ENCODE measurements at regions not wholly inside any gene's neighbourhood (a gene's known extent, or its start where the extent isn't known, plus 50 kb on each side); places are given as distances from the start of the nearest gene placed in this dataset.

GRCh38 chr12:74129702-74130101, 407.9 kb upstream of the ATXN7L3B start:
- WGBS, 2 donors: 14 to 25% methylated on average over 2 of the region's 2 CpGs
- no peak for DNase-seq (ENCODE audit: low spot score in 2 of 2)
- Histone ChIP-seq H3K27me3 (no peaks in the 10 kb centered on the region), H3K4me3 (no peak overlapping the region), H3K9me3 (no peaks in the 10 kb centered on the region), H3K36me3 (no peaks in the 10 kb centered on the region), H3K4me1 (no peaks in the 10 kb centered on the region), H3K27ac (peak overlapping the region in 1 of 4 donors; percentile 67)
- TF ChIP-seq EP300 (IDR thresholded peaks at IDR 0.05) (no peak), POLR2A (IDR thresholded peaks at IDR 0.05) (no peak), CTCF (IDR thresholded peaks at IDR 0.05) (no peak)

GRCh38 chr12:74144396-74144795, 393.2 kb upstream of the ATXN7L3B start:
- Histone ChIP-seq H3K27ac (no peak overlapping the region), H3K36me3 (no peaks in the 10 kb centered on the region), H3K4me1 (no peaks in the 10 kb centered on the region), H3K9me3 (no peaks in the 10 kb centered on the region), H3K4me3 (no peak overlapping the region), H3K27me3 (no peaks in the 10 kb centered on the region)
- no peak for TF ChIP-seq POLR2A (IDR thresholded peaks at IDR 0.05)
- TF ChIP-seq EP300 (IDR thresholded peaks at IDR 0.05): no peak
- no peak for TF ChIP-seq CTCF (IDR thresholded peaks at IDR 0.05)
- DNase-seq (ENCODE audit: low spot score in 2 of 2): no peak
- 92 to 95% methylated on average over 4 of the region's 4 CpGs for WGBS, 2 donors

- WGBS, 2 donors: 56 to 64% methylated on average over 1 of the region's 1 CpG
- TF ChIP-seq EP300 (IDR thresholded peaks at IDR 0.05) (no peak), POLR2A (IDR thresholded peaks at IDR 0.05) (no peak), CTCF (IDR thresholded peaks at IDR 0.05) (no peak)
- H3K36me3 ChIP-seq: no peaks in the 10 kb centered on the region
- H3K4me1 ChIP-seq: no peaks in the 10 kb centered on the region
- DNase-seq (ENCODE audit: low spot score in 2 of 2): no peak
- no peak overlapping the region for H3K27ac ChIP-seq
- no peaks in the 10 kb centered on the region for H3K27me3 ChIP-seq
- no peaks in the 10 kb centered on the region for H3K9me3 ChIP-seq
- no peak overlapping the region for H3K4me3 ChIP-seq
These were observed 392.3 kb upstream of the ATXN7L3B start for GRCh38 chr12:74145328-74145727.

- TF ChIP-seq CTCF (IDR thresholded peaks at IDR 0.05): no peak
- TF ChIP-seq EP300 (IDR thresholded peaks at IDR 0.05): no peak
- no peak for TF ChIP-seq POLR2A (IDR thresholded peaks at IDR 0.05)
- DNase-seq (ENCODE audit: low spot score in 2 of 2): no peak
- no peaks in the 10 kb centered on the region for H3K27me3 ChIP-seq
- no peaks in the 10 kb centered on the region for H3K36me3 ChIP-seq
- H3K9me3 ChIP-seq: no peaks in the 10 kb centered on the region
- no peak overlapping the region for H3K27ac ChIP-seq
- 53 to 60% methylated on average over 2 of the region's 2 CpGs for WGBS, 2 donors
- H3K4me3 ChIP-seq: no peak overlapping the region
- H3K4me1 ChIP-seq: no peaks in the 10 kb centered on the region
These were observed 388.8 kb upstream of the ATXN7L3B start for GRCh38 chr12:74148849-74149248.

GRCh38 chr12:74152370-74152769, 385.3 kb upstream of the ATXN7L3B start:
- 56 to 61% methylated on average over 2 of the region's 2 CpGs for WGBS, 2 donors
- Histone ChIP-seq H3K36me3 (no peaks in the 10 kb centered on the region), H3K4me1 (no peaks in the 10 kb centered on the region), H3K27ac (no peak overlapping the region), H3K4me3 (no peak overlapping the region), H3K27me3 (no peaks in the 10 kb centered on the region), H3K9me3 (no peaks in the 10 kb centered on the region)
- DNase-seq (ENCODE audit: low spot score in 2 of 2): no peak
- TF ChIP-seq POLR2A (IDR thresholded peaks at IDR 0.05) (no peak), CTCF (IDR thresholded peaks at IDR 0.05) (no peak), EP300 (IDR thresholded peaks at IDR 0.05) (no peak)

Data from tibial nerve (tissue), 4 donors.